IMR-90 (cell line): ENCODE measurements at regions not wholly inside any gene's neighbourhood (a gene's known extent, or its start where the extent isn't known, plus 50 kb on each side); places are given as distances from the start of the nearest gene placed in this dataset.
A peak's percentile ranks its signal among the peaks of the same experiment; 100 is the strongest.

ENCODE experiments used
- ATAC-seq: fragments of 200-7000 bp; cut with Tn5 transposase; 2 replicates; pipeline ENCODE4 v1.9.1; 2020; ENCODE audit warnings: low read depth, mild to moderate bottlenecking, moderate library complexity
- BruUV-seq: library from RNA; stranded (reverse); fragments of 400-500 nt; replicated peaks from 2 replicates; lab custom pipeline; 2021; lab: Mats Ljungman, UMichigan
- CTCF ChIA-PET: fragments of 300-600 bp; formaldehyde crosslinking; extraction: SDS; loops from one replicate; lab custom pipeline; 2021; ENCODE audit warnings: antibody characterized with exemption; lab: Yijun Ruan, JAX
- POLR2A ChIA-PET: fragments of 300-600 bp; sonication (Branson Sonifier 250); formaldehyde crosslinking; loops from one replicate; lab custom pipeline; 2022; ENCODE audit warnings: antibody characterized with exemption; ENCODE audit not compliant: unreplicated experiment; lab: Charles Lee
- DNase-seq: peaks from one replicate; pipeline ENCODE4 v3.0.0; 2013
- H2AFZ ChIP-seq: replicated peaks from 2 replicates; pipeline ENCODE3; 2013; ENCODE audit warnings: low read length, mild to moderate bottlenecking; ENCODE audit not compliant: poor library complexity
- H2AK5ac ChIP-seq: 2 replicates; pipeline ENCODE4 v1.6.1; 2013; ENCODE audit warnings: low read depth, low read length, inconsistent platforms
- H2AK9ac ChIP-seq: replicated peaks from 2 replicates; pipeline ENCODE3; 2013; ENCODE audit warnings: mild to moderate bottlenecking, low read depth, low read length, moderate library complexity; ENCODE audit not compliant: poor library complexity
- H2BK120ac ChIP-seq: 2 replicates; pipeline ENCODE4 v1.6.1; 2013; ENCODE audit warnings: low read depth, low read length, inconsistent platforms
- H2BK15ac ChIP-seq: 3 replicates; pipeline ENCODE4 v1.6.1; 2013; ENCODE audit warnings: low read depth, low read length, inconsistent platforms
- H2BK20ac ChIP-seq: 2 replicates; pipeline ENCODE4 v1.6.1; 2013; ENCODE audit warnings: low read depth, mild to moderate bottlenecking, inconsistent platforms, low read length, moderate library complexity
- H2BK5ac ChIP-seq: 2 replicates; pipeline ENCODE4 v1.6.1; 2013; ENCODE audit warnings: mild to moderate bottlenecking, low read depth, low read length, inconsistent platforms; ENCODE audit not compliant: poor library complexity, severe bottlenecking
- H3K14ac ChIP-seq: replicated peaks from 2 replicates; pipeline ENCODE4 v1.6.1; 2013; ENCODE audit warnings: low read depth, low read length, inconsistent platforms
- H3K18ac ChIP-seq: 2 replicates; pipeline ENCODE4 v1.6.1; 2013; ENCODE audit warnings: low read depth, low read length, control low read depth
- H3K23ac ChIP-seq: 2 replicates; pipeline ENCODE4 v1.6.1; 2013; ENCODE audit warnings: low read depth, low read length, inconsistent platforms
- H3K27ac ChIP-seq: 2 replicates; pipeline ENCODE4 v1.5.1; 2013; ENCODE audit warnings: mild to moderate bottlenecking, control low read depth, low read length; ENCODE audit not compliant: insufficient read depth
- H3K27me3 ChIP-seq: 2 replicates; pipeline ENCODE4 v1.6.1; 2013; ENCODE audit warnings: low read length; ENCODE audit not compliant: control insufficient read depth, insufficient read depth
- H3K36me3 ChIP-seq: 2 replicates; pipeline ENCODE4 v1.6.1; 2013; ENCODE audit warnings: low read length, mixed read lengths; ENCODE audit not compliant: control insufficient read depth, insufficient read depth
- H3K4ac ChIP-seq: 2 replicates; pipeline ENCODE4 v1.6.1; 2013; ENCODE audit warnings: low read depth, low read length, inconsistent platforms
- H3K4me1 ChIP-seq: 2 replicates; pipeline ENCODE4 v1.6.1; 2013; ENCODE audit warnings: low read length, mixed read lengths; ENCODE audit not compliant: control insufficient read depth, insufficient read depth
- H3K4me2 ChIP-seq: 2 replicates; pipeline ENCODE4 v1.6.1; 2013; ENCODE audit warnings: low read depth, mild to moderate bottlenecking, control low read depth, low read length, moderate library complexity
- H3K4me3 ChIP-seq: 2 replicates; pipeline ENCODE4 v1.5.1; 2013; ENCODE audit warnings: low read depth, mild to moderate bottlenecking, control low read depth, low read length, moderate library complexity; ENCODE audit not compliant: insufficient read depth
- H3K56ac ChIP-seq: 2 replicates; pipeline ENCODE4 v1.6.1; 2013; ENCODE audit warnings: low read length, inconsistent platforms; ENCODE audit not compliant: insufficient read depth; ENCODE audit errors: extremely low read depth
- H3K79me1 ChIP-seq, 2 experiments: 2 replicates each; pipeline ENCODE4 v1.6.1; 2013; ENCODE audit warnings: low read length in 2 of 2, inconsistent platforms in 1 of 2, low read depth in 1 of 2
- H3K9ac ChIP-seq: 2 replicates; pipeline ENCODE4 v1.6.1; 2013; ENCODE audit warnings: low read depth, low read length, control low read depth
- H3K9me1 ChIP-seq: 2 replicates; pipeline ENCODE4 v1.6.1; 2013; ENCODE audit warnings: low read length, inconsistent platforms; ENCODE audit not compliant: insufficient read depth
- H3K9me3 ChIP-seq: 2 replicates; pipeline ENCODE4 v1.6.1; 2013; ENCODE audit warnings: low read length; ENCODE audit not compliant: control insufficient read depth, insufficient read depth
- H4K20me1 ChIP-seq: 2 replicates; pipeline ENCODE4 v1.6.1; 2013; ENCODE audit warnings: low read length, inconsistent platforms; ENCODE audit not compliant: insufficient read depth
- H4K5ac ChIP-seq: 2 replicates; pipeline ENCODE4 v1.6.1; 2013; ENCODE audit warnings: mild to moderate bottlenecking, low read depth, low read length, control low read depth
- H4K8ac ChIP-seq, 2 experiments: 2 replicates each; pipeline ENCODE4 v1.6.1; 2013; ENCODE audit warnings: low read depth in 2 of 2, low read length in 2 of 2, control low read depth in 1 of 2, inconsistent platforms in 1 of 2
- H4K91ac ChIP-seq: 2 replicates; pipeline ENCODE4 v1.6.1; 2013; ENCODE audit warnings: low read depth, low read length, inconsistent platforms; ENCODE audit not compliant: insufficient read depth
- CHD1 ChIP-seq: IDR thresholded peaks from 2 replicates; pipeline ENCODE4 v1.6.1; 2012; ENCODE audit warnings: low read depth, low read length, improper control_type of control experiment
- CTCF ChIP-seq: conservative IDR thresholded peaks from 2 replicates; pipeline ENCODE4 v1.5.1; 2012; ENCODE audit warnings: mild to moderate bottlenecking, low read depth, low read length, improper control_type of control experiment
- FOS ChIP-seq: fragments of 150-350 bp; IDR thresholded peaks from 2 replicates; pipeline ENCODE4 v1.6.1; 2016; ENCODE audit warnings: low read depth, low read length
- MAZ ChIP-seq: IDR thresholded peaks from 2 replicates; pipeline ENCODE4 v1.6.1; 2012; ENCODE audit warnings: low read depth, mild to moderate bottlenecking, low read length, improper control_type of control experiment, moderate library complexity, borderline replicate concordance
- POLR2A ChIP-seq: IDR thresholded peaks from 2 replicates; pipeline ENCODE4 v1.6.1; 2012; ENCODE audit warnings: mild to moderate bottlenecking, low read depth, low read length
- RAD21 ChIP-seq: IDR thresholded peaks from 2 replicates; pipeline ENCODE4 v1.6.1; 2012; ENCODE audit warnings: low read length, improper control_type of control experiment
- RCOR1 ChIP-seq: IDR thresholded peaks from 2 replicates; pipeline ENCODE4 v1.6.1; 2012; ENCODE audit warnings: mild to moderate bottlenecking, low read length, improper control_type of control experiment; ENCODE audit not compliant: insufficient replicate concordance
- RFX5 ChIP-seq: IDR thresholded peaks from 2 replicates; pipeline ENCODE4 v1.8.0; 2012; ENCODE audit warnings: low read depth, mild to moderate bottlenecking, low read length, moderate library complexity
- SMC3 ChIP-seq: fragments of 150-350 bp; IDR thresholded peaks from 2 replicates; pipeline ENCODE4 v1.6.1; 2016; ENCODE audit warnings: low read depth, mild to moderate bottlenecking, antibody characterized with exemption, low read length, moderate library complexity
- USF2 ChIP-seq: fragments of 150-350 bp; IDR thresholded peaks from 2 replicates; pipeline ENCODE4 v1.6.1; 2017; ENCODE audit warnings: mild to moderate bottlenecking, antibody characterized with exemption, low read length, low read depth
- WGBS, 2 experiments: methylation state at CpG; one replicate each; pipeline versions ENCODE4 v1.1.5 to v1.1.7; 2013; ENCODE audit warnings: missing lambda C conversion rate in 2 of 2; ENCODE audit not compliant: insufficient read length in 1 of 2; ENCODE audit errors: extremely low coverage in 2 of 2; 5-methylcytosine and 5-hydroxymethylcytosine counted together
- dilution Hi-C: fragments of 300-500 bp; cut with HindIII; formaldehyde crosslinking; loops from one replicate; pipeline ENCODE4 v1.14.3; 2018; ENCODE audit warnings: low sequenced_read_pairs; ENCODE audit not compliant: unreplicated experiment
- in situ Hi-C: fragments of 300-500 bp; cut with MboI; formaldehyde crosslinking; loops from 3 replicates; pipeline ENCODE4 v1.14.3; 2019; ENCODE audit warnings: low sequenced_read_pairs, inconsistent platforms, mixed read lengths
- intact Hi-C: fragments of 100-400 bp; cut with micrococcal nuclease; formaldehyde crosslinking; loops from 2 replicates; pipeline ENCODE4 v1.10.0; 2022

- no peaks in the 10 kb centered on the region for H3K36me3 ChIP-seq
- no peak overlapping the region for H3K23ac ChIP-seq
- H3K14ac ChIP-seq = 0 out of 2 replicates have a peak overlapping the region, but pooled peaks have one; percentile 24
- dilution Hi-C loops (no loop called here), intact Hi-C loops (no loop called here), in situ Hi-C loops (no loop called here)
- ChIA-PET CTCF (no interaction called here), POLR2A (no interaction called here)
- no peaks in the 10 kb centered on the region for H3K27me3 ChIP-seq
- no peaks in the 10 kb centered on the region for H4K20me1 ChIP-seq
- no peak overlapping the region for H2AFZ ChIP-seq
- H3K9ac ChIP-seq = no peak overlapping the region
- no peak overlapping the region for H2BK5ac ChIP-seq
- BruUV-seq = no TSS peak
- H3K79me1 ChIP-seq = no peaks in the 10 kb centered on the region
- no peak overlapping the region for H3K56ac ChIP-seq
- 0 out of 2 replicates have a peak overlapping the region, but pooled peaks have one; percentile 13 for H2BK20ac ChIP-seq
- H2AK9ac ChIP-seq = no peak overlapping the region
- H4K91ac ChIP-seq = no peak overlapping the region
- no peak overlapping the region for H4K8ac ChIP-seq
- DNase-seq (peak; percentile 57), ATAC-seq (no peak; the same call in 1 of the 2 replicates)
- no peak overlapping the region for H3K27ac ChIP-seq
- no peak overlapping the region for H2BK15ac ChIP-seq
- peak overlapping the region; percentile 7; the same call in 1 of the 2 replicates for H2AK5ac ChIP-seq
- no peaks in the 10 kb centered on the region for H3K9me3 ChIP-seq
- H3K9me1 ChIP-seq = peaks cover 3% of the 10 kb centered on the region; the same call in 1 of the 2 replicates
- TF ChIP-seq MAZ (no peak), CHD1 (no peak), RFX5 (no peak), FOS (no peak), RCOR1 (no peak), CTCF (no peak), POLR2A (no peak), USF2 (no peak), SMC3 (no peak), RAD21 (no peak)
- H3K4me3 ChIP-seq = no peak overlapping the region
- H3K18ac ChIP-seq = no peak overlapping the region
- peak overlapping the region; percentile 14; the same call in 1 of the 2 replicates for H3K4ac ChIP-seq
- peaks cover 11% of the 10 kb centered on the region for H3K4me1 ChIP-seq
- no peak overlapping the region for H3K4me2 ChIP-seq
- H2BK120ac ChIP-seq = no peak overlapping the region
- H4K5ac ChIP-seq = no peak overlapping the region
- WGBS, 2 experiments = no CpG with 5 or more reads among the region's 3 CpGs
Observed at GRCh38 chr2:160719116-160719515, 225.5 kb upstream of the RBMS1 start.
